Superior temporal gyrus (tissue), 1 donor: ENCODE measurements at regions not wholly inside any gene's neighbourhood (a gene's known extent, or its start where the extent isn't known, plus 50 kb on each side); places are given as distances from the start of the nearest gene placed in this dataset.
A peak's percentile ranks its signal among the peaks of the same experiment; 100 is the strongest.

Source experiments
- DNase-seq: peaks from one replicate; pipeline ENCODE4 v3.0.0-alpha.2; 2016; ENCODE audit errors: extremely low spot score

GRCh38 chr13:107057028-107057631, 489.2 kb upstream of the ARGLU1 start:
- DNase-seq, result no peak

- DNase-seq, result peak; percentile 37
These were observed 475.4 kb upstream of the ARGLU1 start for GRCh38 chr13:107043021-107043956.

- DNase-seq, result no peak
These were observed 467.8 kb upstream of the ARGLU1 start for GRCh38 chr13:107035778-107036177.

- DNase-seq, result no peak
These were observed 467.2 kb upstream of the ARGLU1 start for GRCh38 chr13:107035186-107035585.

- no peak for DNase-seq
These were observed 466.4 kb upstream of the ARGLU1 start for GRCh38 chr13:107034236-107034872.

GRCh38 chr13:107031716-107032115, 463.8 kb upstream of the ARGLU1 start:
- DNase-seq, result no peak

GRCh38 chr13:107028751-107029150, 460.8 kb upstream of the ARGLU1 start:
- no peak for DNase-seq

GRCh38 chr13:107025991-107026390, 458.1 kb upstream of the ARGLU1 start:
- no peak for DNase-seq

- no peak for DNase-seq
These were observed 455.4 kb upstream of the ARGLU1 start for GRCh38 chr13:107023335-107023734.

- DNase-seq, result no peak
These were observed 452.5 kb upstream of the ARGLU1 start for GRCh38 chr13:107020393-107020792.

- no peak for DNase-seq
These were observed 450.3 kb upstream of the ARGLU1 start for GRCh38 chr13:107018285-107018684.

- DNase-seq, result no peak
These were observed 438.7 kb upstream of the ARGLU1 start for GRCh38 chr13:107006661-107007060.

GRCh38 chr13:107005577-107005976, 437.6 kb upstream of the ARGLU1 start:
- DNase-seq, result no peak

GRCh38 chr13:107003911-107004310, 436.0 kb upstream of the ARGLU1 start:
- no peak for DNase-seq

- no peak for DNase-seq
These were observed 430.7 kb upstream of the ARGLU1 start for GRCh38 chr13:106998664-106999063.

- no peak for DNase-seq
These were observed 429.8 kb upstream of the ARGLU1 start for GRCh38 chr13:106997696-106998095.

- no peak for DNase-seq
These were observed 429.1 kb upstream of the ARGLU1 start for GRCh38 chr13:106996867-106997618.

GRCh38 chr13:106990594-106990993, 422.7 kb upstream of the ARGLU1 start:
- DNase-seq, result no peak

- DNase-seq, result no peak
These were observed 421.9 kb upstream of the ARGLU1 start for GRCh38 chr13:106989876-106990275.

GRCh38 chr13:106987427-106987785, 419.5 kb upstream of the ARGLU1 start:
- no peak for DNase-seq

GRCh38 chr13:106986687-106987426, 418.9 kb upstream of the ARGLU1 start:
- DNase-seq, result no peak
